GM18951 (cell line): ENCODE measurements at regions not wholly inside any gene's neighbourhood (a gene's known extent, or its start where the extent isn't known, plus 50 kb on each side); places are given as distances from the start of the nearest gene placed in this dataset.
"Not testable (repeated sequence)": the region's sequence is repeated elsewhere in the genome, so short reads cannot be mapped to it uniquely, and the experiment has no call there.

Source experiments
- POLR2A ChIP-seq: IDR thresholded peaks from 4 replicates; pipeline ENCODE4 v1.6.1; 2011; ENCODE audit warnings: mild to moderate bottlenecking; ENCODE audit not compliant: insufficient read length, insufficient read depth; ENCODE audit errors: extremely low read depth
- in situ Hi-C: fragments of 300-500 bp; cut with MboI; formaldehyde crosslinking; loops from one replicate; pipeline ENCODE4 v1.12.0; 2022; ENCODE audit warnings: low sequenced_read_pairs, mixed read lengths, inconsistent platforms; ENCODE audit not compliant: unreplicated experiment

DNA sequence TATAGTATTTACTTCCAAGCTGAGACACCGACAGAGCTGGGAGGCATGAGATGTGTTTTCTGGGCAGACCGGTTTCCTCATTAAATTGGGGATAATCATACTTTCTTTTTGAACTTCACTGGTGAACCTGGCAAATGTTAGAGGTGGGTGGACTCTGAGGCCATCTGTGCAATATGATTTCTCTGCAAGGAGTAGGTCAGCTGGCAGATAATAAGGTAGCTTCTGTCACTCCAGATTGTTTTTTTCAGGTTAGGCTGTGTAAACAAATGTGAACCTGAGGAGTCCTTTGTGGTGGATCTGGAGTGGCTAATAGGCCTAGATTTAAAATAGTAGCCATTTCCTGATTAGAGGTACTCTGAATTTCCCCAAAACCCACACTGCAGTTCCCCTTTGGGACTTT, 75.4 kb upstream of the S1PR3 start:
- TF ChIP-seq POLR2A = no peak

DNA sequence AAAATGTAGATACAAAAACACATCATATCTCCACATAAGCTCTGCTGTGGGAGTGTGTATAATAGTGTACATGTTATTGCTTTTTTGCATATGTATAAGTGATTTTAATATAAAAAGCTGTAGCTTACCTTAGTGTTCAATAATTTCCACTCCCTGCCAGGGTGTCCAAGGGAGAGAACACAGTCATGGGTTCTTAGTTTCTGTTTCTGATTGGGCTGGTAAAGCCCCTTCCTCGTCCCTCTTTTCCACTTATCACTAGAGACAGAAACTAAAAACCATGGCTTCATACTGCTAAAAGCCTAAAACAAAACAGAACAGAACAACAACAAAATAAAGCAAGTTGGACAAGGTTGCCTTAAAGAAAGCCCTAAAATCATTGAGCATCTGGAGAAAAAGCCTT, 74.4 kb upstream of the S1PR3 start:
- in situ Hi-C loops = no loop called here
- TF ChIP-seq POLR2A = no peak

More for the DNA sequence above, 75.4 kb upstream of the S1PR3 start:
- in situ Hi-C loops = no loop called here

DNA sequence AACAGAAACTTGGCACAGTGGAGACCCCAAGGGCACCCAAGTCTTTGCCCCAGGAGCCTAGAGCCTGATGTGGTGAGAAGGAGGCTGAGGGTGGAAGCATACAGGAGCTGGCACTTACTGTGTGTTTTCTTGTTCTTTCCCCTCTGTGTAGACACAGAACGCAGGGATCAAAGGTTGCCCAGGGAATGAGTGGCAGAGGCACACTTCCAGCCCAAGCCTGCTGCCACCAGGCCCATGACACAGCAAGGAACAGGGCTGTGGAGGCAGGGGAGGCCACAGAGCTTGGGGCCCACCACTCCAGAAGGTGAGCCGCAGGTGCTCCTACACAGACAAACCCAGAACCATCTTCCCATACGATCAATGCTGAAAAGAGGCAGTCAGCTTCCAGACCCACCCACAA, 73.9 kb upstream of the S1PR3 start:
- in situ Hi-C loops = no loop called here
- TF ChIP-seq POLR2A = no peak

DNA sequence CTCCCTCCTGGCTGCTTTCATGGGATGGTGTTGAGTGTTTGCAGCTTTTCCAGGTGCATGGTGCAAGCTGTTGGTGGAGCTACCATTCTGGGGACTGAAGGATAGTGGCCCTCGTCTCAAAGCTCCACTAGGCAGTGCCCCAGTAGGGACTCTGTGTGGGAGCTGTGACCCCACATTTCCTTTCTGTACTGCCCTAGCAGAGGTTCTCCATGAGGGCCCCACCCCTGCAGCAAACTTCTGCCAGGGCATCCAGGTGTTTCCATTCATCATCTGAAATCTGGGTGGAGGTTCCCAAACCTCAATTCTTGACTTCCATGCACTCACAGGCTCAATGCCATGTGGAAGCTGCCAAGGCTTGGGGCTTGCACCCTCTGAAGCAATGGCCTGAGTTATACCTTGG, 72.7 kb upstream of the S1PR3 start:
- in situ Hi-C loops = not testable (repeated sequence)

DNA sequence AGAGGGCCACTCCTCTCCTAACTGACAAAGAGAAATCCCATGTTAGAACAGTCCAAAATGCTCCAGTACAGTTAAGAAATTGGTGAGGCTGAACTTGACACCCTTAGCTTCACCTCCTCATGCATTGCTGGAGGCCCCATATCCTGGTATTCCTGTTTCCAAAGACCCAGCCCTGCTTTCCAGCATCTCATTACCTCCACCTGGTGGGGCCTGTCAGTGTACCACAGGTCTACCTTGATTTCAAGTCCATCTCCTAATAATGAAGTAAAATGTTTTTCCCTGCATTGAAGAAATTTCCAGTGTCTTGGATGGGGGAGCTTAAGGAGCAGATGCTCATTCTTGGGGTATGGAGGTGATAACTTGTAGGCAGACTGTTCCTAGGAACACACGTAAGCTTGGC, 70.6 kb upstream of the S1PR3 start:
- TF ChIP-seq POLR2A = no peak
- in situ Hi-C loops = no loop called here

DNA sequence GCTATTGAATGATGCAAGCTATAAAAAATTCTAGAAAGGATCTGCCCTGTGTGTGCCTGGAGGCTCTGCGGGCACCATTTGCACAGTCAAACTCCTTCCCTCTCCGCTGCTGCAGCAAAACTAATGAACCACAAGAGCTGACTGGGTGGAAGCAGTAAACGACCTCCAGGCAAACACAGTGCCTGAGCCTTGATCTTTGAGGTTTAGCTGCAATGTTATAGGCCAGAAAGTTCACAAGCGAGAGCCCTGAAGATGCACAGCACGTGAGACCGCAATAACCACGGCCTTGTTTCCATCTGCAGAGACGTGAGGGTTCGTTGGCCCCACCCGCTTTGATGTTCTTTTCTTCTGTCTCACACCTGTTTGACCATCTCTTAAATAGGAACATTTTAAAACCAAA, 69.2 kb upstream of the S1PR3 start:
- in situ Hi-C loops = no loop called here

DNA sequence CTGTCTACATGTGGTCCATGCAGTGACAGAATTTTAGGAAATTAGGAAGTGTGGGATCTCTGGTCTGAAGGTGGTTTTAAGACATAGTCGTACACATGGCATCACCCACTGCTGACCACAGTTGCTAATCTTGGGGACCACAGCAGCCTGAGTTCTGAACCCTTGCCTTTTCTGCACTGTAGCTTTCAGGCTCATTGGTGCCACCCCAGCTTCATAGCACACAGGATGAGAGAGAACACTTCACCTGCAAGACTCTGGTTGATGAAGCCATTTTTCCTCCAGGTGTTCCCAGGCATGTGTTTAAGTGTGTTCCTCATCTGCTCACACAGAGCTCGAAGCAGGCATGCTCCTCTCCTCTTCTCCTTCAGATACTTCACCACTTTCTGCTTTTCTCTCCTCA, 68.2 kb upstream of the S1PR3 start:
- no peak for TF ChIP-seq POLR2A
- in situ Hi-C loops = no loop called here

More for the DNA sequence above, 69.2 kb upstream of the S1PR3 start:
- no peak for TF ChIP-seq POLR2A

DNA sequence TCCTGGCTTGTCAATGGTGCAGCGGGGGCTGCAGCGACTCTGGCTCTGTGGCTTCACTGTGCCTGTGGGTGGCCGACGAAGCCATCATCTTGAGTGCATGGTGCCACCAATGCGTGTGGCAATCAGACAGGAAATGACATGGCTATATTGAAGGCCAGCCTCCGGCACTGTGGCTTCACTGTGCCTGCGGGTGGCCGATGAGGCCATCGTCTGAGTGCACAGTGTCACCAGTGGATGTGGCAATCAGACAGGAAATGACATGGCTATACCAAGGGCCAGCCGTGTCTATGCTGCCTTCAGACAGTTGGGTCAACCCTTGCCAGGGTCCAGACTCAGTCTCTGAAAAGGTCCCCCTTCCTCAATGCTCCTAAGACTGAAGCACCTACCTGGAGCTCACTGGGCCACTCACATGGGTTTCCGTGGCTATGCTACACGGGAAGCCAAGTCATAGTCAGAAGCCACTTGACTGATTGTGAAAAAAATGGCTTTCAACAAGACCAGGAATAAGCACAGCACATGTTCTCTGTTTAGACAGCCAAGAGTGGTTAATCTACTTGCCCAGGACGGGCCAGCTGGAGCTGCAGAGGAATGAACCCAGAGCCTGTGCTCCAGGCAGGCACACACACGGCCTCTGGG, 67.5 kb upstream of the S1PR3 start:
- in situ Hi-C loops = no loop called here

DNA sequence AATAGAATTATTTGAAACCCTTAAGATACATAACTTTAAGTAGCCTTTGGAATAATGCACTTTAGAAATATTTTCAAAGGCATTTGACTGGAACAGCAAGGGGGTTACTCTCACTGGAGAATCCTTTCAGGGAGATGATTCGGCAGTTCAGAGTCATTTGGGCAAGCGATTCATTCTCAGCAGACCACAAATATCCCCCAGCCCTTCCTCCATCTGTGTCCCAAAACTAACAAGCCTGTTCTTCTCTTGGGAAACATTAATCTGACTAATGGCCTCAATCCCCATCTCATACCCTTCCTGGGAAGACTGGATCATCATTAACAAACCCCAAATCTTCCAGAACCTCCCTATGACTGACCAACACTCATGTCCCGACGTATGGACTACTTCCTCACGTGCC, 65.8 kb upstream of the S1PR3 start:
- in situ Hi-C loops = no loop called here
- no peak for TF ChIP-seq POLR2A

More for the DNA sequence above, 67.5 kb upstream of the S1PR3 start:
- no peak for TF ChIP-seq POLR2A

DNA sequence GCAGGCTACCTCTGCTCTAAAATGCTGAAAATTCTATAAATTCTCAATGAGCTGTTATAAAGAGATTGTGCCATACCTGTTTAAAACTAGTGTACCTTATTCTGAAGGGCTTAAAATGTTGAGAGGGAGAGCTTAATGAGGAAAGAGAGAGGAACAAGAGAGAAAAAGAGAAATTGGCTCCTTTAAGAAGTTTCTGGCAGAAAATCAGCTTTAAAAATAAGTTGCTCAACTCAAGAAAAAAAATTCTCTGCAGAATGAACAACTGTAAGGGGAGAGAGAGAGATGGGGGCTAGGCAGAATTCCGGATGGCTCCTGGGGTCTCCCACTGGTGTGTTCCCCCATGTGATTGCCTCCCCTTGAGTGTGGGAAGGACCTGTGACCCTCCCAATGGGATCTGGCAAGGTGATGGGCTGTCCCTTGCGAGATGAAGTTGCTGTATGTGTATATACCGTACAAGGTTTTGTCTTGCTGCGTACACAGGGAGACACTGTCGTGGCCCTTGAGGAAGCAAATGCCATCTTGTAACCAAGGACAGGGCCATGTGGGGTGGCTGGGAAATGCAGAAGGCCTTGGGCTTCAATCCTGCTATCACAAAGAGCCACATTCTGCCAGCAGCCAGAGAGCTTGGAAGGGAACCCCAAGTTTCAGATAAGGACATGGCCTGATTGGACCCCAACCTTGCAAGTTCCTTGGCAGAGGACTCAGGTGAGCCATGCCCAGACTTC, 64.3 kb upstream of the S1PR3 start:
- in situ Hi-C loops = no loop called here
- TF ChIP-seq POLR2A = no peak

DNA sequence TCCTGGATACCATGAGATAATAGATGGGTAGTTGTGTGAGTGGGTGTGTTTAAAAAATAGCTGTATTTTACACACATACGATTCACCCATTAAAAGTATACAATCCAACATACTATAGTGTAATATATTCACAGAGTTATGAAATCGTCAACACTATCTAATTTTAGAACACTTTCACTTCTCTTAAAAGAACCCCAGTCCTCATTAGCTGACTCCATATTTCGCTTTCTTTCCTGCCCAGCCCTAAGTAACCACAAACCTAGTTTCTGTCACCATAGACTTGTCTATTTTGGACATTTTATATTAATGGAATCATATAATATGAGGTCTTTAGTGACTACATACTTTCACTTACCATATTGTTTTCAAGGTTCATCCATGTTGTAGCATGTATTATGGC, 63.8 kb upstream of the S1PR3 start:
- in situ Hi-C loops = no loop called here

DNA sequence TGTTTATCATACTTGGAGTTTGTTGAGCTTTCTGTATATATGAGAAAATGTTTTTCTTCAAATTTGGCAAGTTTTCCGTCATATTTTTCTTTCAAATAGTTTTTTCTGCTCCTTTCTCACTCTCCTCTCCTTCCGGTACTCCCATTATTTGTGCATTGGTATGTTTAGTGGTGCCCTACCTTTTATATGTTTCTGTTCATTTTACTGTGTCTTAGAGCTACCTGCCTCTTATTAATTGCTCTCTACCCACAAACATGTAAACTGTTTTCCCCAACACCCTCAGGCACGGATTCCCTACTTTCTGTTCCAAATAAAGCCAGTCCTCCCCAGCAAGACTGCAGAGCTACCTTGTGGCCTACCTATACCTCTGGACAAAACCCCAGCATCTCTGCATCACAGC, 60.6 kb upstream of the S1PR3 start:
- no peak for TF ChIP-seq POLR2A
- in situ Hi-C loops = no loop called here

More for the DNA sequence above, 63.8 kb upstream of the S1PR3 start:
- TF ChIP-seq POLR2A = no peak

DNA sequence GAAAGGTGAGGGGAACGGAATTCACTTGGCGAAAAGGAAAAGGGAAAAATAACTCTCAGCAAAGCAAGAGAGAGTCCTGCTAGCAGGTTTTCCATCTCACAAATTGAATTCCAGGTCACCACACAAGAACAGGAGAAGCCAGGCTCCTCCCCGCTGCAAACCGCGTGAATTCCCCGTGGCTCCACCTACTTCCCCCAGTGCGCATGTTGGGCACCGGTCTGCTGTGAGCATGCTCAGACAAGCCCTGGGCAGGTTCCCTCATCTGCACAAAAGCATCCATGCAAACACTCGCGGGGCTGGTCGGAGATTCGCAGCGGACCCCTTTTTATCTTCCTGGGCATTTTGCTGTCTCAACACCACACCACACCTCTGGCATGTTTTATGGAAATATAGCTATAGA, 58.5 kb upstream of the S1PR3 start:
- in situ Hi-C loops = no loop called here

DNA sequence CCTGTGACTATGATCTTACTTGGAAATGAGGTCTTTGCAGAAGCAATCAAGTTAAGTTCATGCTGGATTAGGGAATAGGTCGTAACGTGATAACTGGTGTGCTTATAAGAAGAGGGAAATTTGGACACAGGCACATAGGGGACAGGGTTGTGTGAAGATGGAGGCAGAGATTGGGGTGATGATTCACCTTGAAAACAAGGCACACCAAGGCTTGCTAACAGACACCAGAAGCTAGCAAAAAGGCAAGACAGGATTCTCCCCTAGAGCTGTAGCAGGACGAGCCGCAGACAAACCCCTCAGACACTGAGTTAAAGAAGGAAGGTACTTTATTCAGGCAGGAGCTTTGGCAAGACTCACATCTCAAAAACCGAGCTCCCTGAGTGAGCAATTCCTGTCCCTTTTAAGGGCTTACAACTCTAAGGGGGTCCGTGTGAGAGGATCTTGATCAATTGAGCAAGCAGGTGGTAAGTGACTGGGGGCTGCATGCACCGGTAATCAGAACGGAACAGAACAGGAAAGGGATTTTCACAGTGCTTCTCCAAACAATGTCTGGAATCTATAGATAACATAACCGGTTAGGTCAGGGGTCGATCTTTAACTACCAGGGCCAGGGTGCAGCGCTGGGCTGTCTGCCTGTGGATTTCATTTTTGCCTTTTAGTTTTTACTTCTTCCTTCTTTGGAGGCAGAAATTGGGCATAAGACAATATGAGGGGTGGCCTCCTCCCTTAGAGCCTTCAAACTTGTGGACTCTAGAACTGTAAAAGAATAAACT, 57.5 kb upstream of the S1PR3 start:
- no peak for TF ChIP-seq POLR2A
- in situ Hi-C loops = no loop called here

More for the DNA sequence above, 58.5 kb upstream of the S1PR3 start:
- TF ChIP-seq POLR2A = no peak
